Smooth muscle cell (in vitro differentiated cells): ENCODE measurements at regions not wholly inside any gene's neighbourhood (a gene's known extent, or its start where the extent isn't known, plus 50 kb on each side); places are given as distances from the start of the nearest gene placed in this dataset.
"Not testable (repeated sequence)": the region's sequence is repeated elsewhere in the genome, so short reads cannot be mapped to it uniquely, and the experiment has no call there.

Source experiments
- DNase-seq: peaks from one replicate; lab custom pipeline; 2025; ENCODE audit not compliant: unreplicated experiment; lab: John Stamatoyannopoulos, UW
- H2AFZ ChIP-seq: fragments of 200-600 bp; sonication (generic); 2 replicates; pipeline ENCODE4 v1.6.0; 2016; ENCODE audit warnings: antibody characterized with exemption, low read depth, mild to moderate bottlenecking
- H3F3A ChIP-seq: fragments of 200-600 bp; sonication (generic); 2 replicates; pipeline ENCODE4 v1.6.0; 2017; ENCODE audit warnings: antibody characterized with exemption, low read depth
- H3K27ac ChIP-seq: fragments of 200-600 bp; sonication (generic); 2 replicates; pipeline ENCODE4 v1.5.1; 2016; ENCODE audit warnings: low read depth, mild to moderate bottlenecking
- H3K27me3 ChIP-seq: fragments of 200-600 bp; sonication (generic); 2 replicates; pipeline ENCODE4 v1.6.1; 2016; ENCODE audit warnings: low read depth, mild to moderate bottlenecking
- H3K36me3 ChIP-seq: fragments of 200-600 bp; sonication (generic); 2 replicates; pipeline ENCODE4 v1.5.1; 2016; ENCODE audit warnings: low read depth
- H3K4me1 ChIP-seq: fragments of 200-600 bp; sonication (generic); 2 replicates; pipeline ENCODE4 v1.5.1; 2016; ENCODE audit warnings: low read depth
- H3K4me2 ChIP-seq: fragments of 200-600 bp; sonication (generic); 2 replicates; pipeline ENCODE4 v1.6.0; 2016; ENCODE audit warnings: mild to moderate bottlenecking
- H3K4me3 ChIP-seq: fragments of 200-600 bp; sonication (generic); 2 replicates; pipeline ENCODE4 v1.5.1; 2016; ENCODE audit warnings: mild to moderate bottlenecking
- H3K79me2 ChIP-seq: fragments of 200-600 bp; sonication (generic); 2 replicates; pipeline ENCODE4 v1.6.0; 2016; ENCODE audit warnings: low read depth, mild to moderate bottlenecking
- H3K9ac ChIP-seq: fragments of 200-600 bp; sonication (generic); 2 replicates; pipeline ENCODE4 v1.6.0; 2016; ENCODE audit warnings: low read depth
- H3K9me3 ChIP-seq: fragments of 200-600 bp; sonication (generic); replicated peaks from 2 replicates; pipeline ENCODE4 v1.5.1; 2016; ENCODE audit warnings: low read depth
- H4K20me1 ChIP-seq: fragments of 200-600 bp; sonication (generic); 2 replicates; pipeline ENCODE4 v1.6.0; 2016; ENCODE audit warnings: low read depth
- WGBS: methylation state at CpG from one replicate; pipeline ENCODE4 v1.1.7; 2016; ENCODE audit warnings: low lambda C conversion rate; 5-methylcytosine and 5-hydroxymethylcytosine counted together
- TF ChIP-seq, protein P1 (sequence below): fragments of 200-600 bp; sonication (generic); IDR thresholded peaks from 2 replicates; pipeline ENCODE4 v1.5.1; 2017; ENCODE audit warnings: borderline replicate concordance, mild to moderate bottlenecking, antibody characterized with exemption; ENCODE audit not compliant: insufficient read depth, poor library complexity, severe bottlenecking

DNA sequence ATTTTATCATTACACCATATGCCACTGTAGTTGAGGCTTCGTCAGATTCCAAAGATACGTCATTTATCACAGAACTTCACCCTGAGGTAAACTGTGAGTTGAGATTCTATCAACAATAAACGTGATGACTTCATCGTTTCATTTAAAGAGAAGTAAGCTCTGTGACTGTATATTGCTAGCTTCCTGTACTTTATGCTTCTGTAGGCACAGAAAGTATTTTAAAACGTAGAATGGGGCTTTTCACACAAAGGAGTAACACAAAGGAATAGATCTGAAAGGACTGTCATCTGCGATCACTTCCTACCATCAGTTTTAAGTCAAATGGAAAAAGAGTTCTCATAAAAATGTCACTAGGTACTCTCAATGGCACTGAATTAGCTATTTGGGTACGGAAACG, 234.4 kb upstream of the MCHR2 start:
- no peaks in the 10 kb centered on the region for H3K79me2 ChIP-seq
- H3K4me1 ChIP-seq: peaks cover 4% of the 10 kb centered on the region
- H3K9ac ChIP-seq: peak overlapping the region; percentile 52
- no peak for DNase-seq
- no peaks in the 10 kb centered on the region for H3K36me3 ChIP-seq
- H3K27ac ChIP-seq: peak overlapping the region; percentile 22
- WGBS: 33% methylated on average over 8 of the region's 8 CpGs
- H3K4me2 ChIP-seq: peak overlapping the region; percentile 88
- no peaks in the 10 kb centered on the region for H3K27me3 ChIP-seq
- H3F3A ChIP-seq: no peaks in the 10 kb centered on the region
- H2AFZ ChIP-seq: peak overlapping the region; percentile 98
- H3K4me3 ChIP-seq: peak overlapping the region; percentile 58
- no peaks in the 10 kb centered on the region for H3K9me3 ChIP-seq
- TF ChIP-seq, protein P1, sequence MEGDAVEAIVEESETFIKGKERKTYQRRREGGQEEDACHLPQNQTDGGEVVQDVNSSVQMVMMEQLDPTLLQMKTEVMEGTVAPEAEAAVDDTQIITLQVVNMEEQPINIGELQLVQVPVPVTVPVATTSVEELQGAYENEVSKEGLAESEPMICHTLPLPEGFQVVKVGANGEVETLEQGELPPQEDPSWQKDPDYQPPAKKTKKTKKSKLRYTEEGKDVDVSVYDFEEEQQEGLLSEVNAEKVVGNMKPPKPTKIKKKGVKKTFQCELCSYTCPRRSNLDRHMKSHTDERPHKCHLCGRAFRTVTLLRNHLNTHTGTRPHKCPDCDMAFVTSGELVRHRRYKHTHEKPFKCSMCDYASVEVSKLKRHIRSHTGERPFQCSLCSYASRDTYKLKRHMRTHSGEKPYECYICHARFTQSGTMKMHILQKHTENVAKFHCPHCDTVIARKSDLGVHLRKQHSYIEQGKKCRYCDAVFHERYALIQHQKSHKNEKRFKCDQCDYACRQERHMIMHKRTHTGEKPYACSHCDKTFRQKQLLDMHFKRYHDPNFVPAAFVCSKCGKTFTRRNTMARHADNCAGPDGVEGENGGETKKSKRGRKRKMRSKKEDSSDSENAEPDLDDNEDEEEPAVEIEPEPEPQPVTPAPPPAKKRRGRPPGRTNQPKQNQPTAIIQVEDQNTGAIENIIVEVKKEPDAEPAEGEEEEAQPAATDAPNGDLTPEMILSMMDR: no peak
- no peaks in the 10 kb centered on the region for H4K20me1 ChIP-seq

DNA sequence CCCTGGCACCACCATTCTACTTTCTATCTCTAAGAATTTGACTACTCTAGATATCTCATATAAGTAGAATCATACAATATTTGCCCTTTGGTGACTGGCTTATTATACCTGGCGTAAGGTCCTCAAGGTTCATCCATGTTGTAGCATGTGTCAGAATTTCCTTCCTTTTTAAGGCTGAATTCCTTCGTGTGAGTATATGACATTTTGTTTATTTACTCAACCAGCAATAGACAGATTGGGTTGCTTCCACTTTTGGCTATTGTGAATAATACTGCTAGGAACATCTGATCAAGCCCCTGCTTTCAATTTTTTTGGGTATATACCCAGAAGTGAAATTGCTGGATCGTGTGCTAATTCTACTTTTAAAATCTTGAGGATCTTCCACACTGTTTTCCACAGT, 232.8 kb upstream of the MCHR2 start:
- Histone ChIP-seq H3K9ac (no peak overlapping the region), H3K36me3 (no peaks in the 10 kb centered on the region), H3K9me3 (no peaks in the 10 kb centered on the region), H3K27ac (no peak overlapping the region), H3K4me2 (no peak overlapping the region), H4K20me1 (no peaks in the 10 kb centered on the region), H2AFZ (no peak overlapping the region), H3K4me1 (peaks cover 4% of the 10 kb centered on the region), H3K4me3 (no peak overlapping the region), H3K27me3 (no peaks in the 10 kb centered on the region), H3F3A (no peaks in the 10 kb centered on the region), H3K79me2 (no peaks in the 10 kb centered on the region)
- no peak for DNase-seq
- WGBS: 62% methylated on average over 3 of the region's 3 CpGs
- TF ChIP-seq, protein P1: no peak

DNA sequence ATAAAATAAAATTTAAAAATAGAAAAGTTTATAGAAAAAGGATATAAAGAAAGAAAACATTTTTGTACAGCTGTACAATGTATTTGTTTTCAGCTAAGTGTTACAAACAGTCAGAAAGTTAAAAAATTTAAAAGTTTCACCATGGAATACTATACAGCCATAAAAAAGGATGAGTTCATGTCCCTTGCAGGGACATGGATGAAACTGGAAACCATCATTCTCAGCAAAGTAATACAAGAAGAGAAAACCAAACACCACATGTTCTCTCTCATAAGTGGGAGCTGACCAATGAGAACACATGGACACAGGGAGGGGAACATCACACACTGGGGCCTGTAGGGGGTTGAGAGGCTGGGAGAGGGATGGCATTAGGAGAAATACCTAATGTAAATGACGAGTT, 229.9 kb upstream of the MCHR2 start:
- not testable (repeated sequence) for H3K27ac ChIP-seq, H3K4me1 ChIP-seq, H3K4me3 ChIP-seq

DNA sequence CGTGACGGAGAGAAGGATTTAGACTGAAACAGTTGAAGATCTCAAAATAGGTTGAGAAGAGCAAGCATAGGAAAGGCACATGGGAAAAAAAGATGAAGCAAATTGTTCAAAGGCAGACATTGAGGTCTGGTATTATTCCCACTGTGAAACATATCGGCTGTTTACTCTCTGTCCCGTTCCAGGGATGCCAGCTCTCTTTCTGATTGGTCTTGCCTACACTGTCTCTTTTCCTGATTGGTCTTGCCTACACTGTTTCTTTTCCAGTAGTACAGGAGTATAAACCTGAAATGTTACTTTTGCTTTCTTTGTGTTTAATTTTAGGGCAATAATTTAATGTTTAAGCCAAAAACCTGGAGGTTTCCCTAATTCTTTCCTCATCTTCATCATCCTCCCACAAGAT, 226.5 kb upstream of the MCHR2 start:
- Histone ChIP-seq H3K9ac (no peak overlapping the region), H3F3A (no peaks in the 10 kb centered on the region), H2AFZ (no peak overlapping the region), H3K79me2 (no peaks in the 10 kb centered on the region), H4K20me1 (no peaks in the 10 kb centered on the region), H3K36me3 (no peaks in the 10 kb centered on the region), H3K9me3 (no peaks in the 10 kb centered on the region), H3K4me2 (no peak overlapping the region), H3K27ac (no peak overlapping the region), H3K4me3 (no peak overlapping the region), H3K4me1 (no peaks in the 10 kb centered on the region), H3K27me3 (no peaks in the 10 kb centered on the region)
- 91% methylated on average over 4 of the region's 4 CpGs for WGBS
- DNase-seq: no peak
- TF ChIP-seq, protein P1: no peak

More for the DNA sequence above, 229.9 kb upstream of the MCHR2 start:
- H4K20me1 ChIP-seq, H2AFZ ChIP-seq, H3K36me3 ChIP-seq, DNase-seq, H3F3A ChIP-seq, H3K4me2 ChIP-seq, H3K79me2 ChIP-seq, H3K27me3 ChIP-seq, H3K9ac ChIP-seq, H3K9me3 ChIP-seq: not testable (repeated sequence)
- 81% methylated on average over 1 of the region's 1 CpG for WGBS
